GM19023 (cell line): ENCODE measurements at regions not wholly inside any gene's neighbourhood (a gene's known extent, or its start where the extent isn't known, plus 50 kb on each side); places are given as distances from the start of the nearest gene placed in this dataset.

Source experiments
- ATAC-seq: cut with Tn5 transposase; IDR thresholded peaks from one replicate; pipeline ENCODE4 v1.9.1; 2021; ENCODE audit warnings: mild to moderate bottlenecking, moderate library complexity; ENCODE audit not compliant: unreplicated experiment

- no peak for ATAC-seq
These were observed 54.0 kb upstream of the PRPS1L1 start for GRCh38 chr7:18081617-18082016.

- ATAC-seq = no peak
These were observed 54.5 kb upstream of the PRPS1L1 start for GRCh38 chr7:18082169-18082568.

- ATAC-seq = no peak
These were observed 58.7 kb upstream of the PRPS1L1 start for GRCh38 chr7:18086165-18087025.

- no peak for ATAC-seq
These were observed 59.5 kb upstream of the PRPS1L1 start for GRCh38 chr7:18087026-18087686.

- ATAC-seq = no peak
These were observed 60.0 kb upstream of the PRPS1L1 start for GRCh38 chr7:18087687-18088078.

GRCh38 chr7:18096087-18096486 lies 68.4 kb upstream of the PRPS1L1 start:
- no peak for ATAC-seq

- no peak for ATAC-seq
These were observed 74.9 kb upstream of the PRPS1L1 start for GRCh38 chr7:18102576-18102975.

GRCh38 chr7:18103436-18104218 lies 76.0 kb upstream of the PRPS1L1 start:
- ATAC-seq = no peak

- ATAC-seq = no peak
These were observed 82.1 kb upstream of the PRPS1L1 start for GRCh38 chr7:18109762-18110161.

GRCh38 chr7:18116661-18117060 lies 89.0 kb upstream of the PRPS1L1 start:
- ATAC-seq = no peak

- ATAC-seq = no peak
These were observed 89.8 kb upstream of the PRPS1L1 start for GRCh38 chr7:18117482-18117881.

GRCh38 chr7:18119985-18120384 lies 92.3 kb upstream of the PRPS1L1 start:
- ATAC-seq = no peak

- ATAC-seq = no peak
These were observed 96.0 kb upstream of the PRPS1L1 start for GRCh38 chr7:18123508-18124239.

- no peak for ATAC-seq
These were observed 97.8 kb upstream of the PRPS1L1 start for GRCh38 chr7:18125476-18125875.

GRCh38 chr7:18126281-18126680 lies 98.6 kb upstream of the PRPS1L1 start:
- no peak for ATAC-seq

- ATAC-seq = no peak
These were observed 101.2 kb upstream of the PRPS1L1 start for GRCh38 chr7:18128846-18129245.

- ATAC-seq = no peak
These were observed 105.2 kb upstream of the PRPS1L1 start for GRCh38 chr7:18132811-18133210.

- no peak for ATAC-seq
These were observed 106.3 kb upstream of the PRPS1L1 start for GRCh38 chr7:18133921-18134320.

GRCh38 chr7:18140943-18141342 lies 113.3 kb upstream of the PRPS1L1 start:
- no peak for ATAC-seq

GRCh38 chr7:18144166-18144565 lies 116.5 kb upstream of the PRPS1L1 start:
- ATAC-seq = no peak

GRCh38 chr7:18145160-18145559 lies 117.5 kb upstream of the PRPS1L1 start:
- ATAC-seq = no peak
